ENCODE measurements at regions not wholly inside any gene's neighbourhood (a gene's known extent, or its start where the extent isn't known, plus 50 kb on each side); places are given as distances from the start of the nearest gene placed in this dataset.
"Not testable (repeated sequence)": the region's sequence is repeated elsewhere in the genome, so short reads cannot be mapped to it uniquely, and the experiment has no call there.

- no peak for DNase-seq
Measured at GRCh38 chrX:111581086-111581485, 69.6 kb downstream of the SERTM2 start.

DNA sequence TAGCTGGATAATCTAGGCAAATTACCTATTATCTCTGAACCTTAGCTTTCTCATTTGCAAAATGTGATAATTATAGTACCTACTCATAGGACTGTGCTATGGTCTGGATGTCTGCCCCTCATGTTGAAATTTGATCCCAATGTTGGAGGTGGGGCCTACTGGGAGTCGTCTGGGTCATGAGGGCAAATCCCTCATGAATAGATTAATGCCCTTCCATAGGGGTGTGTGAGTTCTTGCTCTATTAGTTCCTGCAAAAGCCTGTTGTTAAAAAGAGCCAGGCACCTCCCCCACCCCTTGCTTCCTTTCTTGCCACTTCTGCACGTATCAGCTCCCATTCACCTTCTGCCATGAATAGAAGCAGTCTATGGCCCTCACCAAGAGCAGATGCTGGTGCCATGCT, 73.9 kb downstream of the SERTM2 start:
- peak; percentile 22 for DNase-seq

- DNase-seq, result not testable (repeated sequence)
Measured at GRCh38 chrX:111594348-111594877, 83.0 kb downstream of the SERTM2 start.

DNA sequence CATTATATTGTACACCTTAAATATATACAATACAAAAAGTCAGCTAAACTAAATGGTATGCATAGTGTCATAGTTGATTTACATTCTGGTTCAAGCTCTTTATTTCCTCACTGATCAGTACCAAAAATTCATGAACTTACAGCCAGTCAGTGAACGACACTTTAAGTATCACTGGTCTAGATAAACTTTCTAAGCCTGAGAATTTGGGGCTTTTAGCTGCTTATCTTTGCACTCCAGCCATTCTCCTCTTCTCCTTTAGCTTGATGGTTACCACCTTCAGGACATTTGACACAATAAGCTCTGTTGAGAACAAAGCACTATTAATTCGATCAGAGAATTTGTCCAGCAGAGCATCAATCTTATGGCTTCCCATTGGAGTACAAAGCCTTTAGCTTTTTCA, 83.0 kb upstream of the ALG13 start:
- no peak for DNase-seq

DNA sequence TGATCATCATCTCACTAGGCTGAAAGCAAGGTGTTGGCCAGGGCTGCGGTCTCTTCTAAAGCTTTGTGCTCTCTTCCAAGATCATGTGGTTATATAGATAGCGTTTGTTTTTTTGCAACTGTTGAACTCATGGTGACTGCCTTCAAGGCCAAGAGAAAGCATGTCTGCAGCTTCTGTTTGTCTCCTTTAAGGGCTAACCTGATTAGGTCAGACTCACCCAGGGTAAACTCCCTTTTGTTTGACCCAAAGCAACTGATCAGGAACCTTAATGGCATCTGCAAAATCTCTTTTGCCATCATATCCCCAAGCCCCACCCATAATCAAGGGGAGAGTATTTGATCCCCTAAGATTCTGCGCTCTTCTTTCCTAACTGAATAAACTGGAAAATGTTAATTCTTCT, 72.2 kb upstream of the ALG13 start:
- no peak for DNase-seq

DNA sequence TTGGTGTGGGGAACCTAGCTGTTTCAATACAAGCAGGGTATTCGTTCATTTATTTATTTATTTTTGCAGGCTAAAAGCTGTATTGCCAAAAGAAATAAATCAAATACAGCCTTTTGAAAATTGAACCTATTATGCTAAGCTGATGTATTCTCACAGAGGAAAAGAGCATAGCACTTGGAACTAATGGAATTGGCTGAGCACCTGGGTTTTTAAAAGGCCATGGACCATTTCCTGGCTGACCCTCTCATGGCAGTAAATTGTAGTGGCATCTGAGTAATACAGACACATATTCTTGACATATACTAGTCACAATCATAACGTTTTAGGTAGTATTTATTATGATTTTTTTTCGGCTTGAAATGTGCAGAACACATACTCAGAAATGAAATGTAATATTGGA, 71.8 kb upstream of the ALG13 start:
- no peak for DNase-seq

DNA sequence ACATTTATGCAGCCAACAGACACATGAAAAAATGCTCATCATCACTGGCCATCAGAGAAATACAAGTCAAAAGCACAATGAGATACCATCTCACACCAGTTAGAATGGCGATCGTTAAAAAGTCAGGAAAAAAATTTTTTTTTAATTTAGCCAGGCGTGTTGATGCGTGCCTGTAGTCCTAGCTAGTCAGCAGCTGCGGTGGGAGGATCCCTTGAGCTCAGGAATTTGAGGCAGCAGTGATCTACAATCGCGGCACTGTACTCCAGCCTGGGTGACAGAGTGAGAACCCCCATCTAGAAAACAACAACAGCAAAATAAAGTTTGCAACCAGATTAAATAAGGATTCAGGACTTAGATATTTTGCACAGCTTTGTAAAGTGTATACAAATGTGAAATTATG, 65.7 kb upstream of the ALG13 start:
- DNase-seq, result peak; percentile 24

- no peak for DNase-seq
Measured at GRCh38 chrX:111616786-111617185, 64.2 kb upstream of the ALG13 start.

GRCh38 chrX:111620084-111620483, 60.9 kb upstream of the ALG13 start:
- DNase-seq, result not testable (repeated sequence)

- no peak for DNase-seq
Measured at GRCh38 chrX:111624169-111624568, 56.8 kb upstream of the ALG13 start.

GRCh38 chrX:111627256-111627655, 53.7 kb upstream of the ALG13 start:
- not testable (repeated sequence) for DNase-seq
